GM10248 (cell line): ENCODE measurements at regions not wholly inside any gene's neighbourhood (a gene's known extent, or its start where the extent isn't known, plus 50 kb on each side); places are given as distances from the start of the nearest gene placed in this dataset.

Experiments used
- CTCF ChIA-PET: fragments of 300-600 bp; sonication (Branson Sonifier 250); formaldehyde crosslinking; extraction: SDS; loops from one replicate; lab custom pipeline; 2021; ENCODE audit warnings: antibody characterized with exemption; lab: Yijun Ruan, JAX
- POLR2A ChIA-PET: fragments of 350-650 bp; sonication (Branson Sonifier 250); formaldehyde crosslinking; extraction: SDS; loops from one replicate; lab custom pipeline; 2020; ENCODE audit warnings: antibody characterized with exemption; lab: Yijun Ruan, JAX
- DNase-seq: peaks from one replicate; pipeline ENCODE4 v3.0.0; 2012; ENCODE audit errors: extremely low spot score
- TF ChIP-seq, protein P1 (sequence below): IDR thresholded peaks from 2 replicates; pipeline ENCODE4 v1.5.1; 2012; ENCODE audit warnings: mild to moderate bottlenecking, low read depth; ENCODE audit errors: extremely low read depth, missing control alignments, control extremely low read depth

DNA sequence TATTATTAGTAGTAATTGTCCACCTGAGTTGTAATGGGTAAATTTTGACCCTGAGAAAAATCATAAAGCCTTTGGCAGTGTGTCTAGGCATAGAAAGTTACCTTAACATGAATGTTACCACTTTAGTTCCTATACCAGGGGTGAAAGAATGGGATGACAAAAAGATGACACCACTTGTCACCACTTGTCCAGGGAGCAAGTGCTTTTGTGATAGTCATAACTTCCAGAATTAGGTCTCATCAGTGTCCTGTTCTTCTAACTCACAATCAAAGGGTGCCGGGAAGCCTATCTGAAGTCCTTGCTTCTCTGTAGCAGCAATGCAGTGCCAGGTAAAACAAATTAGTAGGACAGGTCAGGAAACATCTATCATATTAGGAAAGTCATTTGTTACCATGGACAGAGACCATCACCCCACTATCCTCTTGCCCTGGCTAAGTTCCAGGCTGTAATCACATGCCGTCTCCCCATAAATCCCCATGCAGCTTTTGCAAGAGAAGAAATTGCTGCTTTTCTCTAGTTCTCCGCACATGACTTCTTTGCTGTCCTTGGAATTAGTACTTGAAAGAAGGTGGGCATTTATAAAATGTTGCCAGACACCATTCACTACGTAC, 156.5 kb upstream of the SGCD start:
- DNase-seq: no peak
- ChIA-PET CTCF (no interaction called here), POLR2A (no interaction called here)
- TF ChIP-seq, protein P1, sequence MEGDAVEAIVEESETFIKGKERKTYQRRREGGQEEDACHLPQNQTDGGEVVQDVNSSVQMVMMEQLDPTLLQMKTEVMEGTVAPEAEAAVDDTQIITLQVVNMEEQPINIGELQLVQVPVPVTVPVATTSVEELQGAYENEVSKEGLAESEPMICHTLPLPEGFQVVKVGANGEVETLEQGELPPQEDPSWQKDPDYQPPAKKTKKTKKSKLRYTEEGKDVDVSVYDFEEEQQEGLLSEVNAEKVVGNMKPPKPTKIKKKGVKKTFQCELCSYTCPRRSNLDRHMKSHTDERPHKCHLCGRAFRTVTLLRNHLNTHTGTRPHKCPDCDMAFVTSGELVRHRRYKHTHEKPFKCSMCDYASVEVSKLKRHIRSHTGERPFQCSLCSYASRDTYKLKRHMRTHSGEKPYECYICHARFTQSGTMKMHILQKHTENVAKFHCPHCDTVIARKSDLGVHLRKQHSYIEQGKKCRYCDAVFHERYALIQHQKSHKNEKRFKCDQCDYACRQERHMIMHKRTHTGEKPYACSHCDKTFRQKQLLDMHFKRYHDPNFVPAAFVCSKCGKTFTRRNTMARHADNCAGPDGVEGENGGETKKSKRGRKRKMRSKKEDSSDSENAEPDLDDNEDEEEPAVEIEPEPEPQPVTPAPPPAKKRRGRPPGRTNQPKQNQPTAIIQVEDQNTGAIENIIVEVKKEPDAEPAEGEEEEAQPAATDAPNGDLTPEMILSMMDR: no peak

DNA sequence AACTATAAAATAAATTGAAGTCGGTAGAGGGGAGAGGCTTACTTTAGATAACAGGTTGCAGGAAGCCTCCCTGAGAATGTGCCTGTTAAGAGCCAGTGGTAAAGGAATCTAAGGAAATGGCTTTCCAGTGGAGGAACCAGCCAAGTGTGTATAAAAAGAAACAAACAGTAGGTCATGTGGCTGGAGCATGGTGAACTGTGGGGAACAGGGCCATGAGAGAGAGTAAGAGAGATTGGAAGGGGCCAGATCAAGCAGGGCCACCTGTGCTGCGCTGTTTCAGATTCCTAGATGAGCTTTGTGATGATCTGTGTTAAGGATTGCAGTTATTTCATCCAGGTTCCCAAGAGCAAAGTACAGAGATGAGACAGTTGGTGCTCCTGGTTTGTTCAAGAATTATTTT, 152.7 kb upstream of the SGCD start:
- TF ChIP-seq, protein P1: no peak
- POLR2A ChIA-PET: no interaction called here
- no peak for DNase-seq
- CTCF ChIA-PET: no interaction called here

DNA sequence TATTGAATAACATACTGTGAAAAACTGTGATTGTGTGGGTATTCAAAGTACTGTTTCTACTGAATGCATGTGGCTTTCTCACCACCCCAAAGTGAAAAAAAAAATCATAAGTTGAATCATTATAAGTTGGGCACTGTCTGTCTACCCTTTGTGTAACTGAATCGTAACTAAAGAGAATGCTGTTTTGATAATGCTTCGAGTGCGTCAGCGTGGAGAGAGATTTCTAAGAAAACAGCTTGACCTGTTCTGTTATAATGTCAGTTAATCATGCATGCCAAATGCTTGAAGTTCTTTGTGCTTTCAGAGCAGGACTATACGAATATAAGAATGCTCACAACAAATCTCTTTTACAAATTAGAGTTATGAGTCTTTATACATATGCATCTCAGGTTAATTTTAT, 148.8 kb upstream of the SGCD start:
- TF ChIP-seq, protein P1: no peak
- no peak for DNase-seq
- ChIA-PET CTCF (no interaction called here), POLR2A (no interaction called here)

DNA sequence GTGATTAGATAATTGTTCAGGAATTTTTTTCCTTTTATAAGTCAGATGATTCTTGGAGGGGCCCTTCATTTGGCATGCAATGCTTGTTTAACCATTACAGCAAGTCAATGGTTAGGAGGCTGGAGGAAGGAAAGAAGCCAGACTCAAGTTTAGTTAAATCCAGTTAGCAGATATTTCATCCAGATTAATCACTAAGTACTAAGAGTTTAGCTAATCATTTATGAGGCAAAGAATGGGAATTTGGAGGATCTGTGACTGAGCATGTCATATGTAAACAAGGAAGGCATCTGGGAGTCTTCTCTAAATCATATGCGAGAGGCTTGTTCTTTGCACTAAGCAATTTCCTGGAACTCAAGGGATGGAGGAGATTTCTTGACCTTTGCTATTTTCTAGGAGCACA, 145.3 kb upstream of the SGCD start:
- CTCF ChIA-PET: interaction anchor here (0.8 kb wide), 1 partner anchor 9 kb away, joined by 3 read pairs; no protein-coding TSS in a partner anchor
- TF ChIP-seq, protein P1: no peak
- no peak for DNase-seq
- POLR2A ChIA-PET: no interaction called here

DNA sequence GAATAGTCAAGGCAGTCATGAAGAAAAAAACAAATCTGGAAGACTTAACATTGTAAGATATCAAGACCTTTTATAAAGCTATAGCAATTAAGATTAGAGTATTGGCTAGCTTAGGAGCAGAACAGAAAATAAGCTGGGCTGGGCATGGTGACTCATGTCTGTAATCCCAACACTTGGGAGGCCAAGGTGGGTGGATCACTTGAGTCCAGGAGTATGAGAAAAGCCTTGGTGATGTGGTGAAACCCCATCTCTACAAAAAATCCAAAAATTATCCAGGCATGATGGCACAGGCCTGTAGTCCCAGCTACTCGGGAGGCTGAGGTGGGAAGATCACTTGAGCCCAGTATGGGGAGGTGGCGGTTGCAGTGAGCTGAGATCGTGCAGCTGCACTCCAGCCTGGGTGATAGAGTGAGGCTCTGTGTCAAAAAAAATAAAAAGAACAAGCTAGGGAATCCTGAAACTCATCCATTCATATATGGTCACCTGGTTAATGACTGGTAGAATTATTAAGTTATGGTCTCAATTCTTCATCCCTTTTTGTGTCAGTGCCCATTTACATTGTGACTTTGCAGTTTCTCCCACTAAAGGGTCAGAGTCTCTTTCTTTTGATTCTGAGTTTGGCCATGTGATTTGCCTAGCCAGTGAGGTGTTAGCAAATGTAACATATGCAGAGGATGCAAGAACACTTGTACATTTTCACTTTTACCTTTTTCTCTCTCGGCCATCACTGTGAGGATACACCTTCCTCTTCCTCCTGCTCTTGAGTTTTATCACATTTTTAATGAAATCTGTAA, 144.6 kb upstream of the SGCD start:
- POLR2A ChIA-PET: no interaction called here
- CTCF ChIA-PET: interaction anchor here (0.8 kb wide), 1 partner anchor 9 kb away, joined by 3 read pairs; no protein-coding TSS in a partner anchor
- TF ChIP-seq, protein P1: no peak
- DNase-seq: no peak

DNA sequence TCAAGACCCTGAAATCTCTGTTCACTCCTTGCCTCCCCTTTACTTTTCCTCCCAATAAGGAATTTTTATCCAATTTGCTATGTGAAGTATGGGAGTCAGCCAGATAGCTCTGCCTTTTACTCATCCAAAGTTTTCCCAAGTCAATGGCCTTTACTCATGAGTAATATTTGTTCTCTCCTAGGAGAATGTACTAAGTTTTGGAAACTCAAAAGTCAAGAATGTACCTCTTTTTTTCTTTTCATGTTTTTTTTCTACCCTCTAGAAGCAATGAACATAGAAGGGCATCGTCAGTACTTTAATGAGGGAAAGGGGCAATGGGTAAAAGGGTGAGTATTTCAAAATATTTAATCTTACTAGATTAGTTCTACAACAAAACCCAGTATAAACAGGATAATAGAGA, 140.2 kb upstream of the SGCD start:
- TF ChIP-seq, protein P1: no peak
- ChIA-PET POLR2A (no interaction called here), CTCF (interaction anchor here (1.6 kb wide), 1 partner anchor 47 kb away, joined by 3 read pairs; no protein-coding TSS in a partner anchor)
- no peak for DNase-seq
